GM10266 (cell line): ENCODE measurements at regions not wholly inside any gene's neighbourhood (a gene's known extent, or its start where the extent isn't known, plus 50 kb on each side); places are given as distances from the start of the nearest gene placed in this dataset.

Source experiments
- DNase-seq: peaks from one replicate; pipeline ENCODE4 v3.0.0; 2012; ENCODE audit errors: extremely low spot score
- CTCF ChIP-seq: IDR thresholded peaks from 2 replicates; pipeline ENCODE4 v1.5.1; 2012; ENCODE audit warnings: mild to moderate bottlenecking, low read depth; ENCODE audit not compliant: control insufficient read depth, insufficient read depth; ENCODE audit errors: missing control alignments

DNA sequence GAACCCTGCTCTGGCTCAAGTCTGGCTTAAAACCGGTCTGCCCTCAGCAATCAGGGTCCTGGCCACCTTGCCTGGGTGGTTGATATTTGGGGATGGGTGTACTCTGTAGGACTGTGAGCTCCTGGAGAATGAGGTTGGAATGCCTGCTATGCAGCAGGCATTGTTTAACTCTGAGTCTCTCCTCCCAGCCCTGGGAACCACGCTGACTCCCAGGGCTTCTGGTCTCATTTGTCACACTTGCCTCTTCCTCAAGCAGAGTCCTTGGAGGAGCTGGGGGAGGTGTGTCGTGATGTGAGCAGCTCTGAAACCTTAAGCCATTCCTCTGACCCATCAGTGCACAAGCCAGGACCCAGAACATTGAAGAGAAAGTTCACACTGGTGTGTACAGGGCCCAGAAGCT is 340.1 kb downstream of the MN1 start:
- TF ChIP-seq CTCF: no peak
- DNase-seq: no peak

DNA sequence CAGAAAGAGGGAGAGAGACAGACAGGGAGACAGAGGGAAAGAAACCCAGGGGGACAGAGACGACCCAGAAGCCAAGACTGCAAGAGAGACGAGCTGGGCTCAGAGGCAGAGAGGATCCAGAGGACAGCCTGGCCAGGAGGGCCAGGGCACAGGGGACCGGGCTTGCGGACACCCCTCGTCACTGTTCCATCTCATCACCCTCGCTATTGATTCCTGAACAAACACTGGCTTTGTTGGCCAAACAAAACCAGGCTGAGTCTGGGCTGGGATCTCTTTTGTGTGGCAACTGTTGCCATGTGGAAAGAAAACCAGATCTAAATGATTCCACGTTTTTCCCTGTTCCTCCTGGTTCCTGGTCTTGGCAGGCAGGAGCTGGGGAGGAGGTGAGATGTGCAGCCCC is 339.4 kb downstream of the MN1 start:
- TF ChIP-seq CTCF: no peak
- no peak for DNase-seq

DNA sequence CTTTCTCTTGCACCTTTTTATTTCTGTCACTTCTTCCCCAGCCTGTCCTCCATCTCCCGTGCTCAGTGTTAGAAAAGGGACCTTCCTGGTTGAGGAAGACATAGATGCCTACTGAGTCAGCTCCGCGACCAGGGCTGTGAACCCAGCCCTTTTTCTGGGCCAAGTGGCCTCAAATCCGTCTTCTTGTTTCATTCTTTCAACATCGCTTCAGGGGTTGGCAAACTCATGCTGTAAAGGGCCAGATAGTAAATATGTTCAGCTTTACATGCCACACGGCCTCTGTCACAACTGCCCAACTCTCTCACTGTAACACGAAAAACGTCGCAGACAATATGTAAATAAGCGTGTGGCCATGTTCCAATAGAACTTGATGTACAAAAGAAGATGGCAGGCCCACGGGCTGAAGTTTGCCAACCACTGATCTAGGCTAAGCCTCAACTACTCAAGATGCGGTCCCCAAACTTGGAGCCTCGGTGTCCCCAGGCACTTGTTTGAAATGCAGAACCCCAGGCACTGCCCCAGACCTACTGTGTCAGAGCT is 338.4 kb downstream of the MN1 start:
- no peak for DNase-seq
- no peak for TF ChIP-seq CTCF

DNA sequence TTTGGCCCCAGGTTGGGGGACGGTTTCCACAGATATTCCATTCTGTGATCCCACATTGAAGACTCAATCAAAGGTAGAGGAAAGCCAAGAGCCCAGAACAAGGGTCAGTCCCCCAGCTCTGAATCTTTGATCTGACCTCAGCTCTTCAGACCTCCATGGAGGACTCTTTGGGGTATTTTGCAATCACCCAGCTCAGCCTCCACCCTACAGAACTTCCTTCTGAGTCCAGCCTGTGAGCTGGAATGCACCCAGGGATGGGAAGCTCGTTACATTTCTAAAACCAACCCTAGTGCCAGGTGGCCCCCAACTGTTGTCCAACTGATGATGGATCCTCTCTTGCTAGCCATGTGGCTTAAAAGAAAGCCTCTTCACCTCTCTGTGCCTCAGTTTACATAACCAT is 335.3 kb downstream of the MN1 start:
- TF ChIP-seq CTCF: no peak
- DNase-seq: no peak

- no peak for DNase-seq
- no peak for TF ChIP-seq CTCF
These were observed 334.6 kb downstream of the MN1 start for GRCh38 chr22:27466778-27467438.

GRCh38 chr22:27467711-27468110 is 333.8 kb downstream of the MN1 start:
- TF ChIP-seq CTCF: no peak

GRCh38 chr22:27468712-27469111 is 332.8 kb downstream of the MN1 start:
- DNase-seq: no peak
- TF ChIP-seq CTCF: no peak

More at GRCh38 chr22:27467711-27468110, 333.8 kb downstream of the MN1 start:
- no peak for DNase-seq
